Stimulated activated CD8-positive, alpha-beta memory T cell treated with anti-CD3 and anti-CD28 coated beads, Interleukin-2, amount 100 ng/mL, for 1 hour (primary cell): ENCODE measurements at regions not wholly inside any gene's neighbourhood (a gene's known extent, or its start where the extent isn't known, plus 50 kb on each side); places are given as distances from the start of the nearest gene placed in this dataset.

Source experiments
- DNase-seq, 2 donors: peaks; one replicate each; pipeline ENCODE4 v3.0.0-alpha.2; 2020; ENCODE audit warnings: low read depth in 2 of 2

GRCh38 chr13:39968646-39969475 lies 313.4 kb downstream of the COG6 start:
- no peak for DNase-seq

GRCh38 chr13:39970177-39970846 lies 314.9 kb downstream of the COG6 start:
- no peak for DNase-seq

- DNase-seq = no peak
Observed at GRCh38 chr13:39971526-39971925, 316.1 kb downstream of the COG6 start.

- DNase-seq = no peak
Observed at GRCh38 chr13:39976481-39976880, 321.0 kb downstream of the COG6 start.

GRCh38 chr13:39981056-39981455 lies 325.6 kb downstream of the COG6 start:
- no peak for DNase-seq

- DNase-seq = no peak
Observed at GRCh38 chr13:39982745-39983144, 327.3 kb downstream of the COG6 start.

- DNase-seq = no peak
Observed at GRCh38 chr13:39985071-39985470, 329.6 kb downstream of the COG6 start.

- DNase-seq = no peak
Observed at GRCh38 chr13:39988351-39988750, 332.9 kb downstream of the COG6 start.

GRCh38 chr13:39998166-39998565 lies 342.7 kb downstream of the COG6 start:
- DNase-seq = no peak

- no peak for DNase-seq
Observed at GRCh38 chr13:40002016-40002415, 346.6 kb downstream of the COG6 start.

- no peak for DNase-seq
Observed at GRCh38 chr13:40013554-40013953, 358.1 kb downstream of the COG6 start.

- DNase-seq = no peak
Observed at GRCh38 chr13:40016953-40017660, 361.6 kb downstream of the COG6 start.

- DNase-seq = no peak
Observed at GRCh38 chr13:40017662-40018262, 362.3 kb downstream of the COG6 start.

GRCh38 chr13:40023595-40024203 lies 368.2 kb downstream of the COG6 start:
- DNase-seq = no peak

- DNase-seq = no peak
Observed at GRCh38 chr13:40024204-40024966, 368.9 kb downstream of the COG6 start.

- no peak for DNase-seq
Observed at GRCh38 chr13:40024967-40025714, 369.7 kb downstream of the COG6 start.

- no peak for DNase-seq
Observed at GRCh38 chr13:40026174-40026585, 370.7 kb downstream of the COG6 start.

GRCh38 chr13:40026741-40027140 lies 371.3 kb downstream of the COG6 start:
- no peak for DNase-seq

- no peak for DNase-seq
Observed at GRCh38 chr13:40028446-40028845, 373.0 kb downstream of the COG6 start.

- no peak for DNase-seq
Observed at GRCh38 chr13:40031031-40031430, 375.6 kb downstream of the COG6 start.
